H9 (cell line): ENCODE measurements at regions not wholly inside any gene's neighbourhood (a gene's known extent, or its start where the extent isn't known, plus 50 kb on each side); places are given as distances from the start of the nearest gene placed in this dataset.

Experiments used
- DNase-seq: peaks from one replicate; pipeline ENCODE4 v3.0.0-alpha.2; 2017
- H2AFZ ChIP-seq: one replicate; pipeline ENCODE4 v1.6.1; 2013; ENCODE audit warnings: mild to moderate bottlenecking, low read length, control low read depth, moderate library complexity
- H2AK5ac ChIP-seq: 2 replicates; pipeline ENCODE4 v1.6.1; 2013; ENCODE audit warnings: low read length, control low read depth, mixed read lengths; ENCODE audit not compliant: insufficient read length
- H2BK120ac ChIP-seq: one replicate; pipeline ENCODE4 v1.6.1; 2013; ENCODE audit warnings: low read depth, mild to moderate bottlenecking, low read length, control low read depth, inconsistent platforms; ENCODE audit not compliant: poor library complexity, severe bottlenecking
- H2BK12ac ChIP-seq: 2 replicates; pipeline ENCODE4 v1.6.1; 2013; ENCODE audit warnings: low read length, control low read depth, mixed read lengths, low read depth; ENCODE audit not compliant: insufficient read length
- H2BK15ac ChIP-seq: 2 replicates; pipeline ENCODE4 v1.6.1; 2013; ENCODE audit warnings: low read depth, low read length, control low read depth
- H2BK20ac ChIP-seq: one replicate; pipeline ENCODE4 v1.6.1; 2013; ENCODE audit warnings: low read depth, mild to moderate bottlenecking, low read length, control low read depth, inconsistent platforms; ENCODE audit not compliant: poor library complexity, severe bottlenecking
- H2BK5ac ChIP-seq: 2 replicates; pipeline ENCODE4 v1.6.1; 2013; ENCODE audit warnings: low read length, control low read depth, mixed read lengths; ENCODE audit not compliant: insufficient read length
- H3K14ac ChIP-seq: 2 replicates; pipeline ENCODE4 v1.6.1; 2013; ENCODE audit warnings: low read length, control low read depth; ENCODE audit not compliant: insufficient read depth
- H3K18ac ChIP-seq: 2 replicates; pipeline ENCODE4 v1.6.1; 2013; ENCODE audit warnings: low read depth, mild to moderate bottlenecking, mixed read lengths, low read length, control low read depth; ENCODE audit not compliant: insufficient read length
- H3K23ac ChIP-seq: 2 replicates; pipeline ENCODE4 v1.6.1; 2013; ENCODE audit warnings: low read length, control low read depth, mixed read lengths, low read depth; ENCODE audit not compliant: insufficient read length
- H3K23me2 ChIP-seq: 2 replicates; pipeline ENCODE4 v1.6.1; 2013; ENCODE audit warnings: low read depth, mild to moderate bottlenecking, mixed read lengths, low read length, control low read depth; ENCODE audit not compliant: insufficient read length, poor library complexity, severe bottlenecking
- H3K27ac ChIP-seq: 2 replicates; pipeline ENCODE4 v1.5.1; 2013; ENCODE audit warnings: low read length, control low read depth, mixed read lengths, low read depth; ENCODE audit not compliant: insufficient read length
- H3K27me3 ChIP-seq: 2 replicates; pipeline ENCODE4 v1.6.1; 2013; ENCODE audit warnings: low read length, control low read depth, inconsistent platforms; ENCODE audit not compliant: insufficient read depth
- H3K4ac ChIP-seq: 2 replicates; pipeline ENCODE4 v1.6.1; 2013; ENCODE audit warnings: low read depth, mild to moderate bottlenecking, control low read depth, inconsistent platforms, low read length, moderate library complexity
- H3K4me1 ChIP-seq: 2 replicates; pipeline ENCODE4 v1.6.1; 2013; ENCODE audit warnings: low read length, control low read depth, inconsistent platforms; ENCODE audit not compliant: insufficient read depth
- H3K4me2 ChIP-seq: 2 replicates; pipeline ENCODE4 v1.6.1; 2013; ENCODE audit warnings: low read length, control low read depth, mixed read lengths; ENCODE audit not compliant: insufficient read length, insufficient read depth
- H3K56ac ChIP-seq: 2 replicates; pipeline ENCODE4 v1.6.1; 2013; ENCODE audit warnings: low read depth, mild to moderate bottlenecking, mixed read lengths, low read length, control low read depth; ENCODE audit not compliant: insufficient read length
- H3K79me1 ChIP-seq: 2 replicates; pipeline ENCODE4 v1.6.1; 2013; ENCODE audit warnings: low read depth, mild to moderate bottlenecking, moderate library complexity, low read length, control low read depth, inconsistent platforms; ENCODE audit not compliant: insufficient read depth, poor library complexity, severe bottlenecking
- H3K79me2 ChIP-seq: 2 replicates; pipeline ENCODE4 v1.6.1; 2013; ENCODE audit warnings: low read length, control low read depth, inconsistent platforms; ENCODE audit not compliant: insufficient read depth
- H3K9ac ChIP-seq: 2 replicates; pipeline ENCODE4 v1.6.1; 2013; ENCODE audit warnings: low read length, control low read depth, mixed read lengths; ENCODE audit not compliant: insufficient read length; ENCODE audit errors: extremely low read depth
- H3K9me3 ChIP-seq: one replicate; pipeline ENCODE4 v1.6.1; 2013; ENCODE audit warnings: low read depth, low read length, inconsistent platforms; ENCODE audit not compliant: control insufficient read depth
- H3T11ph ChIP-seq: one replicate; pipeline ENCODE4 v1.6.1; 2013; ENCODE audit warnings: mild to moderate bottlenecking, low read length, control low read depth, inconsistent platforms
- H4K20me1 ChIP-seq: one replicate; pipeline ENCODE4 v1.6.1; 2013; ENCODE audit not compliant: control insufficient read depth, insufficient read length, insufficient read depth
- H4K5ac ChIP-seq: 2 replicates; pipeline ENCODE4 v1.6.1; 2013; ENCODE audit warnings: low read depth, mild to moderate bottlenecking, mixed read lengths, low read length, control low read depth; ENCODE audit not compliant: insufficient read length
- H4K8ac ChIP-seq: replicated peaks from 2 replicates; pipeline ENCODE4 v1.6.1; 2013; ENCODE audit warnings: low read length, control low read depth, mixed read lengths, low read depth; ENCODE audit not compliant: insufficient read length
- H4K91ac ChIP-seq: 2 replicates; pipeline ENCODE4 v1.6.1; 2013; ENCODE audit warnings: low read depth, mild to moderate bottlenecking, moderate library complexity, mixed read lengths, low read length, control low read depth; ENCODE audit not compliant: insufficient read length
- H3K27ac Mint-ChIP-seq, 3 experiments: 2 replicates in 2 of 3; 3 replicates in 1 of 3; pipeline ENCODE4 v1.8.0; 2020 to 2021; ENCODE audit warnings: mixed read lengths in 3 of 3, mild to moderate bottlenecking in 1 of 3, moderate library complexity in 1 of 3
- H3K27me3 Mint-ChIP-seq: 2 replicates; pipeline ENCODE4 v1.8.0; 2021; ENCODE audit warnings: low read depth, mild to moderate bottlenecking, moderate library complexity, mixed read lengths
- H3K36me3 Mint-ChIP-seq, 3 experiments: 2 replicates in 2 of 3; 3 replicates in 1 of 3; pipeline ENCODE4 v1.8.0; 2020 to 2021; ENCODE audit warnings: low read depth in 3 of 3, mixed read lengths in 3 of 3; ENCODE audit not compliant: insufficient read depth in 1 of 3
- H3K4me1 Mint-ChIP-seq, 2 experiments: 2 replicates each; pipeline ENCODE4 v1.8.0; 2020; ENCODE audit warnings: mixed read lengths in 2 of 2
- H3K4me3 Mint-ChIP-seq, 2 experiments: 2 replicates in 1 of 2; 3 replicates in 1 of 2; pipeline ENCODE4 v1.8.0; 2020 to 2021; ENCODE audit warnings: mild to moderate bottlenecking in 2 of 2, mixed read lengths in 2 of 2, moderate library complexity in 1 of 2
- H3K9me3 Mint-ChIP-seq, 2 experiments: 2 replicates in 1 of 2; 3 replicates in 1 of 2; pipeline ENCODE4 v1.8.0; 2020; ENCODE audit warnings: mild to moderate bottlenecking in 2 of 2, mixed read lengths in 2 of 2, moderate library complexity in 1 of 2
- CTCF ChIP-seq: fragments of 200-600 bp; sonication (generic); conservative IDR thresholded peaks from 3 replicates; pipeline ENCODE4 v1.8.0; 2021; ENCODE audit warnings: antibody characterized with exemption, mild to moderate bottlenecking
- WGBS: extraction: QIAGEN DNeasy Blood & Tissue Kit; methylation state at CpG from one replicate; pipeline ENCODE4 v1.1.7; 2013; ENCODE audit warnings: missing lambda C conversion rate, low lambda C conversion rate, mixed read lengths; ENCODE audit not compliant: insufficient read length; ENCODE audit errors: extremely low coverage; 5-methylcytosine and 5-hydroxymethylcytosine counted together

GRCh38 chr13:72195044-72195704, 328.2 kb upstream of the DACH1 start:
- Mint-ChIP-seq H3K27me3 (no peaks in the 10 kb centered on the region), H3K4me3 (no peak overlapping the region), H3K9me3 (no peaks in the 10 kb centered on the region), H3K27ac (no peak overlapping the region), H3K36me3 (no peaks in the 10 kb centered on the region), H3K4me1 (peaks cover 0 to 8% of the 10 kb centered on the region in 2 experiments; a peak in 1 of 4 replicates)
- no CpG with 5 or more reads among the region's 3 CpGs for whole genome bisulfite sequencing
- Histone ChIP-seq H3K9ac (no peak overlapping the region), H3K56ac (no peak overlapping the region), H4K5ac (no peak overlapping the region), H3K4me1 (no peaks in the 10 kb centered on the region; the same call in 1 of the 2 replicates), H3K18ac (no peak overlapping the region), H3T11ph (no peak overlapping the region), H2AK5ac (no peak overlapping the region), H3K79me1 (no peaks in the 10 kb centered on the region), H4K91ac (no peak overlapping the region), H2BK5ac (no peak overlapping the region), H2AFZ (no peak overlapping the region), H3K27ac (no peak overlapping the region), H3K14ac (no peak overlapping the region), H3K4me2 (no peak overlapping the region), H3K9me3 (no peaks in the 10 kb centered on the region), H2BK12ac (no peak overlapping the region), H3K23me2 (no peaks in the 10 kb centered on the region), H3K4ac (no peak overlapping the region), H4K8ac (no peak overlapping the region), H3K27me3 (no peaks in the 10 kb centered on the region), H3K23ac (no peak overlapping the region), H4K20me1 (no peaks in the 10 kb centered on the region), H2BK15ac (no peak overlapping the region), H3K79me2 (no peaks in the 10 kb centered on the region), H2BK120ac (no peak overlapping the region), H2BK20ac (no peak overlapping the region)
- no peak for TF ChIP-seq CTCF
- DNase-seq, result no peak
